ENCODE measurements at regions not wholly inside any gene's neighbourhood (a gene's known extent, or its start where the extent isn't known, plus 50 kb on each side); places are given as distances from the start of the nearest gene placed in this dataset.

DNA sequence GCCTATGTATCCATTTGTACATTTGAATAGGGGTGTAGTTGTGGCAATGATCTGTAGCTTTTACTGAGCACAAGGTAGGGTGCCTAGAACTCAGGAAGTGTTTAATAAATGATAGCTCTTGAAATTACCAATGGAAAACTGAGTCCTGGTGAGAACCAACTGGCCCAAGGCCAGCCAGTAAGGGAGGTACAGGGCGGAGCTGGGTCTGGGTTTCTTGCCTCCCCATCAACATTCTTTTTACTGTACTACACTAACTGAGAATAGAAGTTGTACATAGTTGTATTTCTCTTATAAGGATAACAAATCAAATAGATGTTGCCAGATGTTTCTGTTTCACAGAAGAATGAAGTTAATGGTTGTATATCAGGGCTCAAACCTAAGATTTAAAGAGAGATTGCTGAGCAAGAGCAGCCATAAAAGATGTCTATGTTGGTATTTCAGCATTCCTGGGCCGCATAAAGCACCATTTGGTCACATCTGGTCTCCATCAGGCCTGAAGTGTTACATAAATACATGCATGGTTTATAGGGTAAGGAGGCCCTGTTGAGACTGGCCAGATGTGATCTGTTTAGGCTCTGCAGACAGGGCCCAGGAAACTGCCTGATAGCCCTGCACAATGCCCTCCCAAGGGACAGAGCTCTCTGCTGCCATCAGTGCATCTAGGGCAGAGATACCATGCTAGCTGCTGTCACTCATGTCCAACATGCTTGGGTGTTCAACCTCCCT, 210.5 kb downstream of the NXNL2 start:
- TF ChIP-seq CTCF (IDR thresholded peaks at IDR 0.05; ENCODE audit: borderline replicate concordance, insufficient read depth, low read depth, low read length), result no peak
- no peak overlapping the region for H3K4me3 ChIP-seq (ENCODE audit: low read depth, low read length)

DNA sequence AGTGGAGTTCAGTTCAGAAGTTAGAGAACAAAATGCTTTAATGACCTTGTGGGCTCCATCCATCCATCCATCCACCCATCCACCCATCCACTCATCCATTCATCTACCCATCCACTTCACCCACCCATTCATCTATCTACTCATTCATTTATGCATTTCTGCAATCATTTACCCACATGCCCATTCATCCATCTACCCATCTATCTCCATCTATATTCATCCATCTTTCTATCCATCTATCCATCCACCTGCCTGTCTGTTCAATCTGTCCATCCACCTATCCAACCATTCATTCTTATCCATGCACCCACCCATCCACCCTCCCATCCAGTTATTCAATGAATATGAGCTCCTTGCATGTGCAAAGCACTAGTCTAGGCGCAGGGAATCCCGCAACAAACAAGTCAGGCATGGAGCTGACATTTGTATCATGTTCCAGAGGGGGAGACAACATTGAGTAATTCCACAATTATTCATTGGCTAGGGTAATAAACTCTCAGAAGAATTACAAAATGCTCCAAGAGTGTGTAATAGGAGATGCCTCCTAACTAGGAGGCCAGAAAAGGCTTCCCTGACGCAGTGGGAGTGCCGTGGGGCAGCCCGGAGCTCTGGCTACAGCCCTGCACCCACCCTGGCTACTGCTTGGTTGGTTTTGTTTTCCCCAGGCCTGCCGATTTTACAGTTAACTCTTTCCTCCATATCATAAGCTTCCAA, 211.2 kb downstream of the NXNL2 start:
- no peak overlapping the region for H3K4me3 ChIP-seq (ENCODE audit: low read depth, low read length)
- no peak for TF ChIP-seq CTCF (IDR thresholded peaks at IDR 0.05; ENCODE audit: borderline replicate concordance, insufficient read depth, low read depth, low read length)

GRCh38 chr9:88746743-88747398, 211.9 kb downstream of the NXNL2 start:
- H3K4me3 ChIP-seq (ENCODE audit: low read depth, low read length), result no peak overlapping the region
- TF ChIP-seq CTCF (IDR thresholded peaks at IDR 0.05; ENCODE audit: borderline replicate concordance, insufficient read depth, low read depth, low read length), result no peak

DNA sequence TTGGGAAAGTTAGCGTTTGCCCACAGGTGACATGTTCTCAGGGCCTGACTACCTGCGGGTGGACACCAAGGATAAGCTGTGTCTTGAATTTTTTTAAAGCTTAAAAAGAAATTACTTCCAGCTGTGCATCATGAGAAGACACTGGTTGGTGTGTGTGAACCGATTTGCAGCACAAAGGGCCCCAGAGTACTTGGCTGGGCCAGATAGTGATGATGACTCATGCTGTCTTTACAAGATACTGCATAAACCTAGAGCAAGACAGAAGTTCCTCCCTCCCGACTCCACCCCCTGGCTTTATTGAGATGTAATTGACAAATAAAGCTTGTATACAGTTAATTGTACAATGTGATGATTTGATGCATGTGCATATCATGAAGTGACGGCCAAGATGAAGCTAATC, 212.8 kb downstream of the NXNL2 start:
- H3K4me3 ChIP-seq (ENCODE audit: low read depth, low read length), result no peak overlapping the region
- no peak for TF ChIP-seq CTCF (IDR thresholded peaks at IDR 0.05; ENCODE audit: borderline replicate concordance, insufficient read depth, low read depth, low read length)

DNA sequence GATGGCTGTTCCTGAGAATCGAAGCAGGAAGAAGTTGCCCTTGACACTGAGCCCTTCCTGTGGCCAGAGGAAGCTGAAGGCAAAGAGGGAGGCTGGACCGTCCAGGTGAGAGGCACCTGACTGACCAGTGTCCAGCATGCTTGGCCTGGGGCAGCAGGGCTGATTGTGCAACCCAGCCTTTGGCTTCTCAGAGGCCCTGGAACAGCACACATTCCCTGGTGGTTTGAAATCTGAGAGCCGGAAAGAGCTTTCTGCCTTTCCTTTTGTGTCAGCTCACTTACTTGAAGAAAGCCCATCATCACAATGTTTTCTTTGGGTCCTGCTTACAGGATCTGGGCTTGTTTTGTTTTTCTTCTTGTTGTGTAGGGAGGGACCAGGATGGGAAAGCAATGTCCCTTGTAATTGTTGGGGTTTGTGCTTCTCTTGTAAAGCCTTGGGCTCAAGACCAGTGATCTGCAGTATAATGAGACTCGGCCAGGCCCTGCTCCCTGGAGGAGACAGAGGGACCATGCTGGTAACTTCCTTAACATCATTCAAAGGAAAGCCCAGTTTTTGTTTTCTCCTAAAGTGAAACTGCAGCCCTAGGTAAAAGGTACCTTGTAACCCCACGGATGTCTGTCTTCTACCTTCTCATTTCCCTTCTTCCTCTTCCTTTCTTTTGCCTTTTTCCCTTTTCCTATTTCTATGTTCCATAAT, 213.7 kb downstream of the NXNL2 start:
- H3K4me3 ChIP-seq (ENCODE audit: low read depth, low read length), result no peak overlapping the region
- no peak for TF ChIP-seq CTCF (IDR thresholded peaks at IDR 0.05; ENCODE audit: borderline replicate concordance, insufficient read depth, low read depth, low read length)

DNA sequence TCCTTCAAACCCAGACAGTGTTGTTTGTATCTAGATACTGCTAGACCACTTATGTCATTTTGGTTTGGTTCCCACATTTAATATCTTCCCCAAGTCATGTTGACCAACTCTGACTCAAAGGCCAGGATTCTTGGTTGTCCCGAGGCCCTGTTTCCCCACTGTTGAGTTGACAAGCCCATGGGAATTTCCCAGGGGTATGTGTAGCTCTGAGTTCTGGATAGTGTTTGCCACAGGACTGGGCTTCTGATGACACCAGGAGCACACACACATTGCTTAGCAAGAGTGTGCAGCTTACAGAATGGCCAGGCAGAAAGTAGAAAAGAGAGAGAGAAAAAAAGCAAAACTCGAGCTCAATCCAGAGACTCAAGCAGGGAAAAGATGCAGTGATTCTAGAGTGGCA, 214.4 kb downstream of the NXNL2 start:
- H3K4me3 ChIP-seq (ENCODE audit: low read depth, low read length), result no peak overlapping the region
- TF ChIP-seq CTCF (IDR thresholded peaks at IDR 0.05; ENCODE audit: borderline replicate concordance, insufficient read depth, low read depth, low read length), result no peak
